Peyer's patch (tissue), 4 donors: ENCODE measurements at regions not wholly inside any gene's neighbourhood (a gene's known extent, or its start where the extent isn't known, plus 50 kb on each side); places are given as distances from the start of the nearest gene placed in this dataset.

Source experiments
- DNase-seq, 3 donors: peaks; one replicate each; pipeline ENCODE4 v3.0.0-alpha.2; 2017 to 2019
- H3K27ac ChIP-seq, 4 donors: fragments of 200-600 bp; sonication (generic); one replicate each; pipeline ENCODE4 v1.5.1; 2016 to 2019
- H3K27me3 ChIP-seq, 2 donors: fragments of 200-600 bp; sonication (generic); one replicate each; pipeline ENCODE4 v1.5.1; 2019
- H3K36me3 ChIP-seq, 3 donors: fragments of 200-600 bp; sonication (generic); one replicate each; pipeline ENCODE4 v1.5.1; 2016 to 2019
- H3K4me1 ChIP-seq, 4 donors: fragments of 200-600 bp; sonication (generic); one replicate each; pipeline ENCODE4 v1.5.1; 2016 to 2019
- H3K4me3 ChIP-seq, 4 donors: fragments of 200-600 bp; sonication (generic); 1 replicate in 3 of 4; 2 replicates in 1 of 4; pipeline ENCODE4 v1.5.1; 2016 to 2019; ENCODE audit warnings: mild to moderate bottlenecking in 1 of 4
- H3K9me3 ChIP-seq, 4 donors: fragments of 200-600 bp; sonication (generic); one replicate each; pipeline ENCODE4 v1.5.1; 2016 to 2019; ENCODE audit warnings: mild to moderate bottlenecking in 1 of 4
- CTCF ChIP-seq, 6 experiments: fragments of 450-650 bp in 4 of 6; fragments of 200-600 bp in 2 of 6; sonication (generic) in 1 of 6; IDR thresholded peaks; one replicate each; pipeline ENCODE4 v1.5.1; 2017 to 2019; ENCODE audit warnings: antibody characterized with exemption in 6 of 6, mild to moderate bottlenecking in 3 of 6, moderate library complexity in 1 of 6
- POLR2A ChIP-seq, 2 donors: fragments of 450-650 bp; IDR thresholded peaks; one replicate each; pipeline ENCODE4 v1.5.1; 2017; ENCODE audit warnings: antibody characterized with exemption in 2 of 2, mild to moderate bottlenecking in 2 of 2, moderate library complexity in 2 of 2

- TF ChIP-seq CTCF (IDR thresholded peaks at IDR 0.05) (no peak), POLR2A (IDR thresholded peaks at IDR 0.05) (no peak)
- no peaks in the 10 kb centered on the region for H3K9me3 ChIP-seq
- no peaks in the 10 kb centered on the region for H3K36me3 ChIP-seq
- H3K4me3 ChIP-seq: no peak overlapping the region
- H3K27me3 ChIP-seq: no peaks in the 10 kb centered on the region
- no peak overlapping the region for H3K27ac ChIP-seq
- H3K4me1 ChIP-seq: no peaks in the 10 kb centered on the region
- no peak for DNase-seq
Observed at GRCh38 chr10:4199196-4199595, 414.2 kb upstream of the KLF6 start.

- no peak overlapping the region for H3K4me3 ChIP-seq
- no peak overlapping the region for H3K27ac ChIP-seq
- H3K36me3 ChIP-seq: no peaks in the 10 kb centered on the region
- no peaks in the 10 kb centered on the region for H3K4me1 ChIP-seq
- no peaks in the 10 kb centered on the region for H3K9me3 ChIP-seq
- TF ChIP-seq POLR2A (IDR thresholded peaks at IDR 0.05): no peak
- TF ChIP-seq CTCF (IDR thresholded peaks at IDR 0.05): no peak
- DNase-seq: no peak
- no peaks in the 10 kb centered on the region for H3K27me3 ChIP-seq
Observed at GRCh38 chr10:4198216-4198615, 413.2 kb upstream of the KLF6 start.

GRCh38 chr10:4197676-4198075 is 412.7 kb upstream of the KLF6 start:
- H3K4me3 ChIP-seq: no peak overlapping the region
- no peaks in the 10 kb centered on the region for H3K9me3 ChIP-seq
- TF ChIP-seq POLR2A (IDR thresholded peaks at IDR 0.05) (no peak), CTCF (IDR thresholded peaks at IDR 0.05) (no peak)
- no peaks in the 10 kb centered on the region for H3K4me1 ChIP-seq
- H3K36me3 ChIP-seq: no peaks in the 10 kb centered on the region
- H3K27ac ChIP-seq: no peak overlapping the region
- no peaks in the 10 kb centered on the region for H3K27me3 ChIP-seq
- DNase-seq: no peak

GRCh38 chr10:4196771-4197390 is 411.9 kb upstream of the KLF6 start:
- Histone ChIP-seq H3K36me3 (no peaks in the 10 kb centered on the region), H3K27me3 (no peaks in the 10 kb centered on the region), H3K4me1 (no peaks in the 10 kb centered on the region), H3K9me3 (no peaks in the 10 kb centered on the region), H3K4me3 (no peak overlapping the region), H3K27ac (peak overlapping the region in 1 of 4 donors; percentile 55)
- TF ChIP-seq CTCF (IDR thresholded peaks at IDR 0.05): no peak
- DNase-seq: no peak

- no peaks in the 10 kb centered on the region for H3K4me1 ChIP-seq
- peak overlapping the region in 1 of 4 donors; percentile 55 for H3K27ac ChIP-seq
- no peak overlapping the region for H3K4me3 ChIP-seq
- H3K27me3 ChIP-seq: no peaks in the 10 kb centered on the region
- no peaks in the 10 kb centered on the region for H3K9me3 ChIP-seq
- no peak for DNase-seq
- no peak for TF ChIP-seq CTCF (IDR thresholded peaks at IDR 0.05)
- no peak for TF ChIP-seq POLR2A (IDR thresholded peaks at IDR 0.05)
- H3K36me3 ChIP-seq: no peaks in the 10 kb centered on the region
Observed at GRCh38 chr10:4196183-4196582, 411.2 kb upstream of the KLF6 start.

GRCh38 chr10:4195213-4195612 is 410.2 kb upstream of the KLF6 start:
- no peaks in the 10 kb centered on the region for H3K27me3 ChIP-seq
- DNase-seq: no peak
- H3K36me3 ChIP-seq: no peaks in the 10 kb centered on the region
- TF ChIP-seq CTCF (IDR thresholded peaks at IDR 0.05): no peak
- TF ChIP-seq POLR2A (IDR thresholded peaks at IDR 0.05): no peak
- H3K4me1 ChIP-seq: no peaks in the 10 kb centered on the region
- H3K27ac ChIP-seq: no peak overlapping the region
- no peaks in the 10 kb centered on the region for H3K9me3 ChIP-seq
- no peak overlapping the region for H3K4me3 ChIP-seq
